ENCODE measurements at regions not wholly inside any gene's neighbourhood (a gene's known extent, or its start where the extent isn't known, plus 50 kb on each side); places are given as distances from the start of the nearest gene placed in this dataset.

DNA sequence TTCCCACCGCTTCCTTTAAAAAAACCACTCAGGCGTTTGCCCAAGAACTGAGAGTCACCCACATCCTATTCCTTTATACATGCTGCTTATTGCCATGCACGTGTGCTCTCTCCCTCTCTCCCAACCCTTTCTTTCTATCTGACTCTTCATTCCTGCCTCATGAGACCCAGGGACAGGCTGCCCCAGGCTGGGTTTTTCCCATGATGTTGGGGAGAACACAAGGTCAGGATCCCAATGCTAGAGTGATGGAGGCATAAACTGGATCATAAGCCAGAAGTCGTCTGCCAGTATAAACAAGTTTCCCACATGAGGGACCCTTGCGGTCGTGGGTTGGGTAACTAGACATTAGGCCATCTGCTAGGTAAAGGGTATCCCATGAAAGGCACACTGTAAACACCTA lies 64.9 kb downstream of the CD2 start:
- Mint-ChIP-seq H3K27me3 (no peaks in the 10 kb centered on the region), H3K9me3 (peaks cover 2% of the 10 kb centered on the region), H3K27ac (peak overlapping the region; percentile 57), H3K4me1 (peaks cover 61% of the 10 kb centered on the region), H3K4me3 (no peak overlapping the region), H3K36me3 (ENCODE audit: low read depth) (peaks cover 7% of the 10 kb centered on the region)
- no peak for DNase-seq
- ChIA-PET CTCF (interaction anchor here (0.8 to 1.6 kb wide), 3 partner anchors 8 to 18 kb away, joined by 3 to 8 read pairs (median 3); no protein-coding TSS in a partner anchor), POLR2A (interaction anchor here (1.2 kb wide), 1 partner anchor 56 kb away, joined by 3 read pairs; no protein-coding TSS in a partner anchor)

DNA sequence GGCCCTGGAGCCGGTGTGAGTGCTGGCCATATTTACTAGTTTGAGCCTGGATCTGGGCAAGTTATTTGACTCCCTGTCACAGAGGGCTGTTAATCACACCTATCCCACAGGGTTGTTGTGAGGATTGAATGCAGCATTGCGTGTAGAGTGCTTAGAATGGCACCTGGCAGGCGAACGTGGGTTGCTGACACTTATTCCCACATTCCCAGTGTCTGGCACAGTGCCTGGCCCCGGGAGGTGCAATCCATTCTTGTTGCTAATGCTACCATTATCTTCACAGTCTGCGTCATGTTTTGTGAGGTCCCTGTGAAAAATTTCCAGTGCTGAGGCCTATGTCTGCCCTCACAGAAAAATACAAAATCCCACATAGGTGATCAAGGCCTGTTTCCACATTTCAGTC lies 66.1 kb downstream of the CD2 start:
- ChIA-PET POLR2A (no interaction called here), CTCF (interaction anchor here (1.0 kb wide), 1 partner anchor 95 kb away, joined by 3 read pairs; no protein-coding TSS in a partner anchor)
- Mint-ChIP-seq H3K4me1 (peaks cover 62% of the 10 kb centered on the region), H3K36me3 (ENCODE audit: low read depth) (peaks cover 1% of the 10 kb centered on the region), H3K27me3 (no peaks in the 10 kb centered on the region), H3K27ac (no peak overlapping the region), H3K9me3 (no peaks in the 10 kb centered on the region), H3K4me3 (no peak overlapping the region)
- DNase-seq: no peak

DNA sequence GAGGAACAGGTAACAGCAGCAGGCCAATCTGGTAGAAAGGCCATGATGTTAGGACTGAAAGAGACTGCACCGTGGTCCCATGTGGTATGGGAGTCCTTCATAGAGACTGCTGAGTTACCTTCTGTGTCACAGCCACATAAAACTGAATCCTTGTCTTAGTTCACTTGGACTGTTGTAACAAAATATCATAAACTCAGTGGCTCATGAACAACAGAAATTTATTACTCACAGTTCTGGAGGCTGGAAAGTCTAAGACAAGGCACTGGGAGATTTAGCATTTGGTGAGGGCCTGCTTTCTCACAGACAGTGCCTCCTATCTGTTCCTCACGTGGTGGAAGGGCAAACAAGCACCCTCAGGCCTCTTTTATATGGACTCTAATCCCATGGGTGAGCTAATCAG lies 67.5 kb downstream of the CD2 start:
- Mint-ChIP-seq H3K9me3 (no peaks in the 10 kb centered on the region), H3K27me3 (no peaks in the 10 kb centered on the region), H3K4me3 (no peak overlapping the region), H3K36me3 (ENCODE audit: low read depth) (no peaks in the 10 kb centered on the region), H3K4me1 (peaks cover 63% of the 10 kb centered on the region), H3K27ac (no peak overlapping the region)
- CTCF ChIA-PET: no interaction called here
- POLR2A ChIA-PET: no interaction called here
- no peak for DNase-seq

DNA sequence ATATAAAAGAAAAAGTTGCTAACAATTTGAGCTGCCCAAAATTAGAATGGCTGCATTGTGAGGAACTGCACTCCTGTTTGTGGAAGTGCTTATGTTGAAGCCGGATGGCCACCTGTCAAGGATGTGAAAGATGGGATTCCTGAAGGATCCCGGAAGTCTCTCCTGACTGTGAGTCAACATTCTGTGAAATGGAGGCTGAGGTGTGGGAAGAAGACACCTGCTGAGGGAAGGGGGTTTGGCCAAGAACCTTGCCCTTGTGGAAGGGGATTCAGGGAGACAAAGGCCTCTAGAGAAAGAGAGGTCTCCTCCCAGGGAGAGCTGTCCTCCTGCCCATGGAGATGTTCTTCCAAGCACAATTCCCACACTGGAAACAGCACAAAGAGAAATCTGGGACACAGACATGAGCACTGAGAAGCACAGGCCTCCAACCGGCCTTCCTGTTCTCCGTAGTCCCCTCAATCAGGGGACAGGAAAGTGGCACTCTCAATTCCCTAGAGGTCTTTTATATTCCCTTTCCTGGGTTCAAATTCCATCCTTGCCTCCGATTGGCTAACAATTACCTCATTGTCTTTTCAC lies 70.5 kb downstream of the CD2 start:
- no peak overlapping the region for H3K27ac Mint-ChIP-seq
- peaks cover 57% of the 10 kb centered on the region for H3K4me1 Mint-ChIP-seq
- POLR2A ChIA-PET: no interaction called here
- H3K36me3 Mint-ChIP-seq (ENCODE audit: low read depth): peaks cover 10% of the 10 kb centered on the region
- H3K4me3 Mint-ChIP-seq: no peak overlapping the region
- H3K9me3 Mint-ChIP-seq: peaks cover 10% of the 10 kb centered on the region
- CTCF ChIA-PET: interaction anchor here (0.8 to 3.8 kb wide), 5 partner anchors 8 to 87 kb away, joined by 3 to 22 read pairs (median 4); no protein-coding TSS in a partner anchor
- H3K27me3 Mint-ChIP-seq: no peaks in the 10 kb centered on the region
- no peak for DNase-seq

DNA sequence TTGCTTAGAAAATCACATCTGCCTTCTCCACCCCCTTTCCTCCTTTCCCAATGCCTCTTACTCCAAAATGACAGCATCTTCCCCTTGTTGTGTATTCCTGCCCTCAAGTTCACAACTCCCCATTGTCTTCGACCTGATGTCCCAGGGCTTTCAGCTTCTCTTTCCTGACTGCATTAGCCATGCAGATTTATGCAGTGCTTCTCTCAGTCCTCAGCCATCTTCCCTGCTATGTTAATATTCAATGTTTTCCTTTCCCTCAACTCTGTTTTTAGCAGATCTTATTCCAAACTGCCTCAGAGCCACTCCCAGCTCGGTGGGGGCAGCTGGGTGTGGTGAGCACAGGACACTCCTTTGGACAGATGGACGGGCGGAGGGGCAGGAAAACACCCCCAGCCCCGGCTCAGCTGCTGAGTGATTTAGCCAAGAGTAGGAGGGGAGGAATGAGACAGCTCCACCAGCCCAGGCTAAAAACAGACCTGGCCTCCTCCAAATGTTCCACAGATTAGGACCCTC lies 71.0 kb downstream of the CD2 start:
- ChIA-PET POLR2A (interaction anchor here (0.8 kb wide), 1 partner anchor 235 kb away, joined by 3 read pairs; the partner anchor contains the start of gene TTF2), CTCF (interaction anchor here (0.7 to 3.8 kb wide), 6 partner anchors 9 to 156 kb away, joined by 3 to 22 read pairs (median 10); no protein-coding TSS in a partner anchor)
- Mint-ChIP-seq H3K27ac (peak overlapping the region; percentile 91), H3K4me1 (peaks cover 53% of the 10 kb centered on the region), H3K36me3 (ENCODE audit: low read depth) (peaks cover 11% of the 10 kb centered on the region), H3K9me3 (peaks cover 10% of the 10 kb centered on the region), H3K4me3 (no peak overlapping the region), H3K27me3 (no peaks in the 10 kb centered on the region)
- DNase-seq: no peak

DNA sequence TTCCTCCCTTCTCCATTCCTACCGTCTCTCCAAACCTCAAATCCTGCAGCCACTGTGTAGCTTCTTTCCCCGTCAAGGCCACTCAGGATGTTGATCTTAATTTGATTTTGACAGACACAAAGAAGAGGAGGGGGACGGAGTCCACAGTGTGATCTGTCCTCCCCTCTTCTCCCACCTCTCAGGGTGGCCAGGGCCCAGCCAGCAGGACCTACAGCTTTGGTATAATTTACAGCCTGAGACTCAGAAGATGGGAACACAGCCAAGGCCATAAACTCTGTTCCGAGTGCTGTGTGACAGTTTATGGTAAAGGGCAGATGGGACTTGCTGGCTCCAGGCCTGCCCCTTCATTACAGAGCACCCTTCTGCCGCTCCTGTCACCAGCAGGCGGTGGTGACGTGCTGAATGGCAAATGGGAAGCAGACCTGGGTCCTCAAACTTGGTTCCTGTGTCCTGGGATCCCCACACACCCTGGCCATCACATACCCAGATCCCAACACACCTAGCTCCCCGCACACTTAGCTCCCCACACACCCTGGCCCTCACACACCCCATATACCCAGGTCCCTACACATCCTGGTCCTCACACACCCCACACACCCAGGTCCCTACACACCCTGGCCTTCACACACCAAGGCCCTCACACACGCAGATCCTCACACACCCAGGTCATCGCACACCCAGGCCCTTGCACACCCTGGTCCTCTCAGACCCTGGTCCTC lies 71.6 kb downstream of the CD2 start:
- H3K4me3 Mint-ChIP-seq: no peak overlapping the region
- H3K9me3 Mint-ChIP-seq: peaks cover 10% of the 10 kb centered on the region
- ChIA-PET CTCF (interaction anchor here (0.7 to 3.8 kb wide), 7 partner anchors 9 to 155 kb away, joined by 3 to 22 read pairs (median 4); no protein-coding TSS in a partner anchor), POLR2A (interaction anchor here (0.8 kb wide), 1 partner anchor 234 kb away, joined by 3 read pairs; the partner anchor contains the start of gene TTF2)
- H3K4me1 Mint-ChIP-seq: peaks cover 50% of the 10 kb centered on the region
- no peak for DNase-seq
- peak overlapping the region; percentile 91 for H3K27ac Mint-ChIP-seq
- no peaks in the 10 kb centered on the region for H3K27me3 Mint-ChIP-seq
- H3K36me3 Mint-ChIP-seq (ENCODE audit: low read depth): peaks cover 11% of the 10 kb centered on the region

DNA sequence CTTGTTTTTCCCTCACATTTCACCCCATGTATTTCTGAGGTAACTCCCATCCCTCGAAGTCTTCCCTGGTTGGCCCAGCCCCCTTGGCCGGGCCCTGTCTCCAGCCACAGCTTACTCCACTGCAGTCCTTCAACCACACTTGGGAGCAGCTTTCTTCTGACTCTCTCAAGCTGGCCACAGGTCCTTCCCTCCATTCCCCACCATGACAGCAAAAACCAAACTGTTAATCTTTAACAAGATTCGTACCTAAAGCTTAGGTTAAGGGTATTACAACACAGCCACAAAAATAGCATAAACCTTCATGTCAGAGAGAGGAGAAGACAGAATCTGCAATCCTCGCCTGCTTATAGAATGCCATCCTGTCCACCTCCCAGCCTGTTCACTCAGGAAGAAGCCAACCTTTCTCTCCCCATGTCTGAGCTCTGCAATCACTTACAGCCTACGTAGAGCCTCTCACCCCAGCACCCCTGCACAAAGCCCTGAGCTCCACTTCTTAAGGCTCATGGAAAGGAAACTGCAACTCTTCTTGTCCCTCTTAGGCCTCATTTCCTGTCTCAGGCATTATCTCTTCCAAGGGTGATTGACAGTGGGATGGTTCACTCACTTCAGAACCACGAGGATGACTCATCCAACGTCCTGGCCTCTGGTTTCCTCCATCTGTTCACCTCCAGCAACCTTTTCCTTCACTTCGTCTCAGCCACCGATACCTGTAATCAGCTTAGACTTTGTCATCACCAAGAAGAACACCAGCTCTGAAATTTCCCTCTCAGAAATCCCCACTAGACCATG lies 72.8 kb downstream of the CD2 start:
- Mint-ChIP-seq H3K4me1 (peaks cover 50% of the 10 kb centered on the region), H3K9me3 (peaks cover 10% of the 10 kb centered on the region), H3K4me3 (peak overlapping the region; percentile 31), H3K36me3 (ENCODE audit: low read depth) (peaks cover 11% of the 10 kb centered on the region), H3K27me3 (no peaks in the 10 kb centered on the region), H3K27ac (peak overlapping the region; percentile 91)
- CTCF ChIA-PET: interaction anchor here (0.5 to 3.8 kb wide), 18 partner anchors 8 to 106 kb away, joined by 3 to 22 read pairs (median 4); no protein-coding TSS in a partner anchor
- POLR2A ChIA-PET: interaction anchor here (0.8 to 1.6 kb wide), 6 partner anchors 11 to 87 kb away, joined by 3 to 8 read pairs (median 4); no protein-coding TSS in a partner anchor
- peak; percentile 72 for DNase-seq

DNA sequence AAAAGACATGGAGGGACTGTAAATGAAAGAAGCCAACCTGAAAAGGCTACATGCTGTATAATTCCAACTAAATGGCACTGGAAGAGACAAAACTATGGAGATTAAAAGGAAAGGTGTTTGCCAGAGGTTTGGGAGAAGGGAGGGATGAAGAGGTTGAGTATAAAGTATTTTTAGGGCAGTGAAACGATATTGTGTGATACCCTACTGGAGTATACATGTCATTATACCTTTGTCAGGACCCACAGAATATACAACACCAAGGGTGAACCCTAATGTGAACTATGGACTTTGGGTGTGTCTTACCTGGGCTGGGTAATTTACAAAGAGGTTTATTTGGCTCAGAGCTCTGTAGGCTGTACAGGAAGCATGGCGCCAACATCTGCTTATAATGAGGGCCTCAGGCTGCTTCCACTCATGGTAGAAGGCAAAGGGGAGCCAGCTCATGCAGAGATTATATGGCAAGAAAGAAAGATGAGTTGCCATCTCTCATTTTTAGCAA lies 73.4 kb downstream of the CD2 start:
- Mint-ChIP-seq H3K4me3 (no peak overlapping the region), H3K27me3 (no peaks in the 10 kb centered on the region), H3K36me3 (ENCODE audit: low read depth) (peaks cover 11% of the 10 kb centered on the region), H3K9me3 (peaks cover 10% of the 10 kb centered on the region), H3K4me1 (peaks cover 50% of the 10 kb centered on the region), H3K27ac (peak overlapping the region; percentile 91)
- no peak for DNase-seq
- ChIA-PET POLR2A (interaction anchor here (0.8 to 1.6 kb wide), 6 partner anchors 11 to 88 kb away, joined by 3 to 8 read pairs (median 4); no protein-coding TSS in a partner anchor), CTCF (interaction anchor here (0.6 to 3.8 kb wide), 18 partner anchors 8 to 106 kb away, joined by 3 to 22 read pairs (median 4); no protein-coding TSS in a partner anchor)

DNA sequence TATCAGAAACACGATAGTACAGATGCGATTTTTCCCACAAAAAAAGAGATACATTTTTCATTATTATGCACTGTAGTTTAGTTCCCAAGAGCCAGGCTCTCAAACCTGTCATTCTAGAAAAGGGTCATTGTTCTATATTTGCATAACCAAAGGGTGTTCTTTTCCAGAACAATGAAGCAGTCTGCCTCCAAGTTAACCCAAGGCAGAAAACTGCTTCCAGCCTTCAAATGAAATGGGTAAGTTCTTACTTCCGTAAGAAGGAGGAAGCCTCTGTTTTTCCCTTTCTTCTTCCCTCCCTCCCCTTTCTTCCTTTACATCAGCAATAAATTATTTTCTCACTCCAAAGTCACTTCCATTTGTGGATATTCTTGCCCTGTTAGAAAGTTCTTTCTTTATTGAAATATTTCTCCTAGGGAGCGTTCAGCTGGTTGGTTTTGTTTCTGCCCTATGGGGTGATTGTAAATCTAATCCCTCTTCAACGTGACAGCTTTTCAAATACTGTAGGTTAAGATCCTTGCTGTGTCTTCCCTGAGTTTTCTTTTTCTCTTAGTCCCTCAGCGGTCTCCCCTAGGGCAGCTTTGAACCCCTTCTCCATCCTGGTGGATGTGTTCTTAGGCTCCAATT lies 77.3 kb upstream of the PTGFRN start:
- CTCF ChIA-PET: interaction anchor here (1.5 to 2.2 kb wide), 2 partner anchors 10 to 15 kb away, joined by 4 to 11 read pairs; no protein-coding TSS in a partner anchor

DNA sequence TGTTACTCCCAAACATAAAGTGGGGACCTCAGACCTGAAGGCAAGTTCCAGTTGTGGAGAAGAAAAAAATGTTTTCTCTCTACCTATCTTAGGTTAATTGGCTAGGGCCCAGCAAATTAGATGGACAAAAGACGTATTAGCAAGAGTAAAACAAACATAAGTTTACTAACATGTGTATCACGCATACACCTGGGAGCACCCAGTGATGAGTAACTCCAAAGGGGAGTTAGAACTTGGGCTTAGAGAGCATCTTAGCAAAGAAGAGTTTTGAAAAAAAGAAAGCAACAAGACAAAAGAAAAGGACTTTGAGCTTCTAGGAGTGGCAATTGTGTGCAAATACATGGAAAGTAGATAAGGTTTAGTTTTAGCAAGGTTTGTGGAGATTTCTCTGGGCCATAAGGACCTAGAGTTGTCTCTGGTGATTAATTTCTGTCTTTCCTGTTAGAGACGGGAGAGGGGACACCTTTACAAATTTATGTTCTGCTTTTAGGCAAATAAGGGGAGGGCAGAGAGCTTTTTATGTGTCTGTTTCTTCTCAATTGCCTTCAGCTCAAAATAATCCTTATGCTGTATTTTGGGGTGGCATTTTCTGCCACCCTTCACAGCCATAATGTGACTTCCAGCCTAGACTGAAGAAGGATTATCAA lies 76.7 kb upstream of the PTGFRN start:
- H3K27me3 Mint-ChIP-seq: no peaks in the 10 kb centered on the region
- peaks cover 9% of the 10 kb centered on the region for H3K4me1 Mint-ChIP-seq
- H3K36me3 Mint-ChIP-seq (ENCODE audit: low read depth): peaks cover 7% of the 10 kb centered on the region
- H3K9me3 Mint-ChIP-seq: peaks cover 11% of the 10 kb centered on the region
- DNase-seq: no peak
- CTCF ChIA-PET: interaction anchor here (1.0 to 2.2 kb wide), 4 partner anchors 9 to 20 kb away, joined by 3 to 11 read pairs (median 4); no protein-coding TSS in a partner anchor
- H3K4me3 Mint-ChIP-seq: no peak overlapping the region
- H3K27ac Mint-ChIP-seq: no peak overlapping the region
- POLR2A ChIA-PET: no interaction called here

More for the DNA sequence above, 77.3 kb upstream of the PTGFRN start:
- no peak for DNase-seq
- peaks cover 14% of the 10 kb centered on the region for H3K4me1 Mint-ChIP-seq
- POLR2A ChIA-PET: no interaction called here
- H3K36me3 Mint-ChIP-seq (ENCODE audit: low read depth): peaks cover 9% of the 10 kb centered on the region
- H3K27me3 Mint-ChIP-seq: no peaks in the 10 kb centered on the region
- no peak overlapping the region for H3K4me3 Mint-ChIP-seq
- peaks cover 16% of the 10 kb centered on the region for H3K9me3 Mint-ChIP-seq
- no peak overlapping the region for H3K27ac Mint-ChIP-seq

DNA sequence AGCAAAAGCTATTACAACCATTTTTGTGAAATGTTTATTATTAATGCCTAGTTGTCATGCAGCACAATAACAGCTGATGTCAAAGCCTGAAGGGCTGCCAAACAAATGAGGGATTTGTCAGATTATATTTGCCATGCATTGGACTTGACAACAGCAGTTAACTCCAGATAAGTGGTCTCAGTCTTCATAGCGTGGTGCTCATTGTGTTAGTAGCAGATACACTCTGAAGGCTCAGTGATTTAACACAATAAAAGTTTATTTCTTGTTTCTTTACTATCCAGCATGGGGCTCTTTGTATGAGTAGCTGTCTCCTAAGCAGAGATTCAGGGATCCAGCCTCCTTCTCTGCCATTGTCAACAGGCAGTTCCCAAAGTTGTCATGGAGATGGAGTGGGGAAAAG lies 76.0 kb upstream of the PTGFRN start:
- DNase-seq: no peak
- H3K4me1 Mint-ChIP-seq: peaks cover 6% of the 10 kb centered on the region
- H3K36me3 Mint-ChIP-seq (ENCODE audit: low read depth): peaks cover 5% of the 10 kb centered on the region
- H3K27ac Mint-ChIP-seq: no peak overlapping the region
- ChIA-PET POLR2A (no interaction called here), CTCF (interaction anchor here (1.0 to 2.2 kb wide), 4 partner anchors 9 to 19 kb away, joined by 3 to 11 read pairs (median 4); no protein-coding TSS in a partner anchor)
- H3K27me3 Mint-ChIP-seq: no peaks in the 10 kb centered on the region
- peaks cover 11% of the 10 kb centered on the region for H3K9me3 Mint-ChIP-seq
- no peak overlapping the region for H3K4me3 Mint-ChIP-seq
